Activated naive CD8-positive, alpha-beta T cell treated with anti-CD3 and anti-CD28 coated beads for 36 hours (primary cell): ENCODE measurements at regions not wholly inside any gene's neighbourhood (a gene's known extent, or its start where the extent isn't known, plus 50 kb on each side); places are given as distances from the start of the nearest gene placed in this dataset.

Experiments used
- DNase-seq: peaks from one replicate; pipeline ENCODE4 v3.0.0; 2021
- H3K27ac Mint-ChIP-seq: one replicate; pipeline ENCODE4 v1.8.0; 2022; ENCODE audit warnings: mild to moderate bottlenecking, moderate library complexity, mixed read lengths
- H3K27me3 Mint-ChIP-seq: one replicate; pipeline ENCODE4 v1.8.0; 2022; ENCODE audit warnings: mild to moderate bottlenecking, mixed read lengths
- H3K36me3 Mint-ChIP-seq: one replicate; pipeline ENCODE4 v1.8.0; 2021; ENCODE audit warnings: mild to moderate bottlenecking, mixed read lengths
- H3K4me1 Mint-ChIP-seq: one replicate; pipeline ENCODE4 v1.8.0; 2021; ENCODE audit warnings: mixed read lengths
- H3K4me3 Mint-ChIP-seq: one replicate; pipeline ENCODE4 v1.8.0; 2022; ENCODE audit warnings: mild to moderate bottlenecking, moderate library complexity, mixed read lengths
- H3K9me3 Mint-ChIP-seq: one replicate; pipeline ENCODE4 v1.8.0; 2022; ENCODE audit warnings: mixed read lengths

DNA sequence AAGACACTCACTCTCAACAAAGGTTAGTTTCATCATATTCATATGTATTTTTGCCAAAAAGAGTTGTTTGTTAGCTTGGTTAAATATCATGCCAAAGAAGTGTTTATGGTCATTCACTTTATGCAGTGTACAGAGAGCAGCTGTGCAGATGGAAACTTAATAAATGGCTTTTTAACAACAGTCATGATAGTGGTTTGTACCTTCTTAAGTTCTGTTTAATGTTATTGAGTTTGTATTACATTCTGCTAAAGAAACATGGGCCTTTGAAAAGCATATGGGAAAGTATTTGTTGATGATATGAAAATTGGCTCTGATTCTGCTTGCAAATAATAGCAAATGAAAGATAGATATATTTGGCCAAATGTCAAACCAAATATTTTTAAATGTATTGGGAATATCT is 607.3 kb downstream of the NCAM2 start:
- H3K9me3 Mint-ChIP-seq = peaks cover 4% of the 10 kb centered on the region
- H3K27ac Mint-ChIP-seq = no peak overlapping the region
- DNase-seq = no peak
- H3K27me3 Mint-ChIP-seq = no peaks in the 10 kb centered on the region
- no peaks in the 10 kb centered on the region for H3K36me3 Mint-ChIP-seq
- H3K4me3 Mint-ChIP-seq = no peak overlapping the region
- no peaks in the 10 kb centered on the region for H3K4me1 Mint-ChIP-seq

DNA sequence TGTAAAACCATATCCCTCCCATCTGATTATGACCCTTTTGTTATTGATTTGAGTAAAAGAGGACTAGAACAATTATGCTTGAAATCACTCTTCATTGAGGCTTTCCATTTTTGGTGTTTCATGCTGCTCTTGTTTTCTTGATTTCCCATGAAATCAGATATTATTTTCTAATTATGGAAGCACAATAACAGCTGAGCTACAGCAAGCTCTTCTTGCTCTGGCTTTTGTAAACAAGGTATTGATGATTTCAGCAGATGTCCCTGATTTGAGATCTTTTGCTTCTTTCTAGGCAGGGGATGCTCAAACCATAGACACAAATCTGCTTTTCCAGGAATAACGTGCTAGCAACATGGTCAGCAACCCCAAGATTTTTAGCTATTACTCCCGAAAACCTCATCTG is 607.8 kb downstream of the NCAM2 start:
- Mint-ChIP-seq H3K4me1 (no peaks in the 10 kb centered on the region), H3K36me3 (no peaks in the 10 kb centered on the region), H3K4me3 (no peak overlapping the region), H3K27me3 (no peaks in the 10 kb centered on the region), H3K9me3 (peaks cover 4% of the 10 kb centered on the region), H3K27ac (no peak overlapping the region)
- no peak for DNase-seq

DNA sequence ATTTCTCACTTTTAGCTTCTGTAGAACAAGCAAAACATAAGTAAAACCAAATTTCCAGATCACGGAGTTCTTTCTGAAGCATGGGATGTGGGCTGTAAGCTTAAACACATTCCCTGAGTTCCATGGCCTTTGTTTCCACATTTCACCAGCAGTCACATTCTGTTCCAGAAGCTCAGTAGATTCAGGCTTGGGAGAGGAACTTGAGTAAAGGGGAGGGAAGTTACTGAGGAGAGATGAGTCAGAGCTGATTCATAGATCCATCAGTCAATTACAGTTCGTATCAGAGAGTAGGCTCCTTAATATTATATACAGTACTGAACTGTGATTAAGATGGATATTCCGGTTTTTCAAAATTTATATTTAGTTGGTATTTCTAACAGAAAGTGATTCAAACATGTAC is 614.3 kb downstream of the NCAM2 start:
- Mint-ChIP-seq H3K36me3 (no peaks in the 10 kb centered on the region), H3K4me1 (no peaks in the 10 kb centered on the region), H3K9me3 (no peaks in the 10 kb centered on the region), H3K4me3 (no peak overlapping the region), H3K27me3 (no peaks in the 10 kb centered on the region), H3K27ac (no peak overlapping the region)
- no peak for DNase-seq

DNA sequence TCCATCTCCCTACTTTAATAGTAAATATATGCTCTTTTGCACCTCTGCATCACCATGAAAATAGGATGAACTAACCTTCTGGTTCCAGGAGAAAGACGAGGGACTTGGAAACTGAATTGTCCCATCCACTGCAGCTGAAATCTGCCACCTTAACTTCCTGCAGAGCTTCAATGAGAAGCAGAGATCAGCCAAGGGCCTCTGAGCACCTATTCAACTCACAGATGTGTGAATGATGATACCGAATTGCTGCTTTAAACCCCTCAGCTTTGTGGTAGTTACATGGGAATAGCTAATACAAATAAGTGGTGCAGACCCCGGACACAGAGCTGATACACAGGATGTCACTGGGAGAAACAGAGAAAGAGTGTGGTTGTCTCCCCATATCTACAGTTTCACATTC is 616.8 kb downstream of the NCAM2 start:
- H3K36me3 Mint-ChIP-seq = no peaks in the 10 kb centered on the region
- H3K27me3 Mint-ChIP-seq = no peaks in the 10 kb centered on the region
- no peak for DNase-seq
- no peak overlapping the region for H3K4me3 Mint-ChIP-seq
- peaks cover 2% of the 10 kb centered on the region for H3K9me3 Mint-ChIP-seq
- no peak overlapping the region for H3K27ac Mint-ChIP-seq
- no peaks in the 10 kb centered on the region for H3K4me1 Mint-ChIP-seq

DNA sequence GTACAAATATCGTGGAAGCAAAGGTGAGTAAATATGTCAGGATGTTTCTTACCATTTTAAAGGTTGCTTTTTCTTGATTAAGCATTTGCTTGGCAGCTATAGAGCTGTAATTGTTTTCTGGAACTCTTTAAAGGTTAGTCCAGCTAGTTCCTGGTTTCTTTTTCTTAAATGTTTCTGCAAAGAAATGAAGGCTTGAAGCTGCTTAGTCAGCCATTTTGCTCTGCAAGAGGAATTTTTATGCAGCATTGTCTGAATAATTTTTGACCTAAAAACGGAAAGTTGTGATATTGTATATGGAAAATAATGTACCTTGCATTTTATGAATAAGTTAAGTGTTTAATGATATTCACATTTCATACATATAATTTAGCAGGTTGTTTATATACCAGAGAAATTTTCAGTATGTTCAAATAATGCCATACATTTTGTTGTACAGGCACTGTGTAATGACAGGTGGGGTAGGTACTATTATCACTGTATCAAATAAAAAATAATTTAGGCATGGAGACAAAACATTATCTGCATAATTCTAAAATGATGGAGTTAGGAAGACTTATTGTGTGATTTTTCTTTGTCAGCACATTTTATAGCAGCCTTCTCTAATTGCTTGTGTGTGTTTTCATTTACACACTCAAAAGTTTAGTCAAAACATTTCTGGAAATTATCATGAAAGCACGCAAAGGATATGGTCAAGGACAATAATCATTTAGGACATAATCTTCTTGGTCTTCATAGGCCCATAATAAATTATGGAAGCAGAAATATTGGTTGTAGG is 624.4 kb downstream of the NCAM2 start:
- Mint-ChIP-seq H3K4me1 (no peaks in the 10 kb centered on the region), H3K9me3 (peaks cover 6% of the 10 kb centered on the region), H3K27ac (no peak overlapping the region), H3K4me3 (no peak overlapping the region), H3K36me3 (no peaks in the 10 kb centered on the region), H3K27me3 (no peaks in the 10 kb centered on the region)
- no peak for DNase-seq

DNA sequence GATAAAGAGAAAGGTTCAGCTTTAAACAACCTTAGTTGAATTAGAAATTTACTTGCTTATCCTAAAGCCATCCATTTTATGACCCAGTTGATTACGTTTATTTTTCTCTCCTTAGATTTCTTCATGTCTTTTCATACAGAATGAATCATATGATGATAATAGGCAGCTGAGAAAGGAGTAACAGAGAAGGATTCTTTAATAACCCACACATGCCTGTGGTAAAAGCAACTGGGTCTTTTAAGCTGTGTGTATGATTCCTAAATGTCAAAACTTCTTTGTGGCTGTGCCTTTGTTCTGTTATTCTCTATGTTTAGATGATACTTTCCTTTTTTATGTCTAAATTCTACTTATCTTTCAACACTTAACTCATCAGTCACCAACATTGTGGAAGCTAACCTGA is 626.5 kb downstream of the NCAM2 start:
- Mint-ChIP-seq H3K4me3 (no peak overlapping the region), H3K27me3 (no peaks in the 10 kb centered on the region), H3K4me1 (no peaks in the 10 kb centered on the region), H3K36me3 (no peaks in the 10 kb centered on the region), H3K27ac (no peak overlapping the region), H3K9me3 (peaks cover 6% of the 10 kb centered on the region)
- DNase-seq = no peak

DNA sequence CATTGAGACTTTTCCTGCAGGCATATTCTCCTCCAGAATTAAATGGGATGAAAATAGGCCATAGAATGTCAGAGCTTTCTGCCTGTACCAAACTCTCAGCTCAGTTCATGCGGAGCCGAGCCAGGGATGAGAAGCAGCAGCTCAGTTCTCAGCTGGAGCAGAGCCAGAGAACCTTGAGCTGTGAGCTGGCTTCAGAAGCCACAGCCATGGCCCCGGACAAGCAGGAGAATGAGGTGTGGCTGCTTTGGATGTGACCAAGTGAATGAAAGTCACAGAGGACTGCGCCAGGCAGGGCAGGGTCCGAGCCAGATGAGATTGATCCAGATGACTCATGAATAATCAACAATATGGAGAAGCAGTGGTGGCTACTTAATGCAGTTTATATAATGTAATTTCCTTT is 633.8 kb downstream of the NCAM2 start:
- DNase-seq = no peak
- Mint-ChIP-seq H3K9me3 (peaks cover 2% of the 10 kb centered on the region), H3K4me3 (no peak overlapping the region), H3K27ac (no peak overlapping the region), H3K27me3 (no peaks in the 10 kb centered on the region), H3K36me3 (no peaks in the 10 kb centered on the region), H3K4me1 (no peaks in the 10 kb centered on the region)

DNA sequence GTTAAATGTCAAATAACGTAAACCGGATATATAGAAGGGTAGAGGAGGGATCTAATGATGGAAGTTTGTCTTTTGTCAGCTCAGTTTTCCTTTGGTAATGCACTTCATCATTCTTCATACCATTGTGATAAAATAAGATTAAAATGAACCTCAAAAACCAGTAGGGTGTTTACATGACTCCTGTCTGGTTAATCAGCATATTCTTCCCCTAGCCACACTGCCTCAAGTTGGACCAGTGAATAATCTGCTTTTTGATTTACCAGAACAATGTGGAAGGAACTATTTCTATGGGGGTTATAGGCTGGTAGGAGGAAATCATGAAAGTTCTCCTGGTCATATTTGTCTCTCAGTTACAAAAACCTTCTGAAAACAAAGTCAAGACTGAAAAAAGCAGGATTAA is 634.7 kb downstream of the NCAM2 start:
- Mint-ChIP-seq H3K4me3 (no peak overlapping the region), H3K27me3 (no peaks in the 10 kb centered on the region), H3K4me1 (no peaks in the 10 kb centered on the region), H3K36me3 (no peaks in the 10 kb centered on the region), H3K27ac (no peak overlapping the region), H3K9me3 (peaks cover 2% of the 10 kb centered on the region)
- no peak for DNase-seq

DNA sequence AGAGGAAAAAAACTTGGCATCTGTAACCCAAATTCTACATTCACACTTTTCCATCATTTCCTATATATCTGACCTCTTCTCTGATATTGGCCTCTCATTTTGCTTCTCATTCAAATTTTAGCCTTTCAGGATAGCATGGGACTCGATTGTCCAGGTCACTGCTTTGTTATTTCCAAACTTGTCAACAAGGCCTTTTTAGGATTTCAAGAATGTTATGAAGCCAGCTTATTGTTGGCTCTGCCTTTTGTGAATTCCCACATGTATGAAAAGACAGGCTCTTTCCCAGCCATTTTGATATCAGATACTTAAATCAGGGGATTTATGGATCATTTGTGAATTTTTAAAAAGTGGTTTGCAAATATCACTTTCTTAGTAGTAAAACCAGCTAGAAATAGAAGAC is 663.5 kb downstream of the NCAM2 start:
- H3K9me3 Mint-ChIP-seq = peaks cover 5% of the 10 kb centered on the region
- no peaks in the 10 kb centered on the region for H3K4me1 Mint-ChIP-seq
- H3K27ac Mint-ChIP-seq = no peak overlapping the region
- no peaks in the 10 kb centered on the region for H3K27me3 Mint-ChIP-seq
- no peaks in the 10 kb centered on the region for H3K36me3 Mint-ChIP-seq
- no peak overlapping the region for H3K4me3 Mint-ChIP-seq
- no peak for DNase-seq

DNA sequence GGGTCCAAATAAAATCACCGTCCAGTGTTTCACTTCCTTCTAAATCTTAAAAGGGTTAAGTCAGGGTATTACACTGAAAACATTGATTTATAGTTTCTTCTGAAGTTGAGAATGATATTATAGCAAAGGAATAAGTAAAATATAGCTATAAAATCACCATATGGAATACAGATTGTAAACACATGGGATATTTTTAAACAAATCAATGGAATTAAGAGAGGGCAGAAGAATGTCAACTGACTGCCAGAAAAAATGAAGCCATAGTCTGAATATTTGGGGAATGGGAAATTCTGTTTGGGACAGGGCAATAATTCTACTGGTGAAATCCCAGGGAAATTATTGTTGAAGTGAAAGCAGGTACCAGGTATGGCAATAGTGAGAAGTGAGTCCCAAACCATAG is 664.6 kb downstream of the NCAM2 start:
- H3K27ac Mint-ChIP-seq = no peak overlapping the region

DNA sequence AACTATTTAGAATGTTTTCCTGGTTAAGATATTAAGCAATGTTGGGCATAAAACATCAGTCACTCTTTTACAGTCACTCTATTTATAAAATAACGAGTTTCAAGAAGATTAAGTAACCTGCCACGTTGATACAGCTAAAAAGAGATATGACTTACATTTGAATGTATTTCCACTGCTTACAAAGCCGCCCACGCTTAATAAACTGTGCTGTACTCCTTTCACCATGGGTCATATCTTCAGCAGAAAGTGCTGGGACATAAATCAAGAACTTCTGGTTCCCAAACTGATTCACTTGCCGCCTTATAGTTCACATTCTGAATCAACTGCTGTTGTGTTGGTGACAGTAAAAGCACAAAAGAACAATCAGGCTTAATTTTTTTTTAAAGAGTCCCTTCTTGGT is 666.7 kb downstream of the NCAM2 start:
- H3K4me3 Mint-ChIP-seq = no peak overlapping the region
- no peak overlapping the region for H3K27ac Mint-ChIP-seq
- H3K36me3 Mint-ChIP-seq = no peaks in the 10 kb centered on the region
- no peak for DNase-seq
- H3K27me3 Mint-ChIP-seq = no peaks in the 10 kb centered on the region
- peaks cover 4% of the 10 kb centered on the region for H3K9me3 Mint-ChIP-seq
- no peaks in the 10 kb centered on the region for H3K4me1 Mint-ChIP-seq

More for the DNA sequence above, 664.6 kb downstream of the NCAM2 start:
- no peak for DNase-seq
- Mint-ChIP-seq H3K27me3 (no peaks in the 10 kb centered on the region), H3K4me3 (no peak overlapping the region), H3K36me3 (no peaks in the 10 kb centered on the region), H3K9me3 (peaks cover 4% of the 10 kb centered on the region), H3K4me1 (no peaks in the 10 kb centered on the region)

DNA sequence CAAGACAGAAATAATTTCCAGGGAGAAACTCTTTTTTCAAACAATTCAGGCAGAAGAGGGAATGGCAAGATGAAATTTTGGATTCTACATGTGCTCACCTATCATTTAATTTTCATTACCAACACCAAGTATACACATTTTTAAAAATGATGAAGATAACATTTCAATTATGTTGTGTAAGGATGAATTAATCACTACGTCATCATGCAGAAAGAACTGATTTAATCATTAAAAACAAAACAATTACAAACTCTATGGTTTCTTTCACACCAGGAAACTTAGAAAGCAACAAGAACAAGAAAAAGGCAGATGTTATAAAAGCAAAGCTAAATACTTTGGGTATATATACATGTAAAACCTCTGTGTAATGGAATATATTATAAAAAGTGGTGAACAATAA is 668.5 kb downstream of the NCAM2 start:
- DNase-seq = no peak
- Mint-ChIP-seq H3K27ac (no peak overlapping the region), H3K36me3 (no peaks in the 10 kb centered on the region), H3K27me3 (no peaks in the 10 kb centered on the region), H3K9me3 (peaks cover 4% of the 10 kb centered on the region), H3K4me1 (no peaks in the 10 kb centered on the region), H3K4me3 (no peak overlapping the region)

DNA sequence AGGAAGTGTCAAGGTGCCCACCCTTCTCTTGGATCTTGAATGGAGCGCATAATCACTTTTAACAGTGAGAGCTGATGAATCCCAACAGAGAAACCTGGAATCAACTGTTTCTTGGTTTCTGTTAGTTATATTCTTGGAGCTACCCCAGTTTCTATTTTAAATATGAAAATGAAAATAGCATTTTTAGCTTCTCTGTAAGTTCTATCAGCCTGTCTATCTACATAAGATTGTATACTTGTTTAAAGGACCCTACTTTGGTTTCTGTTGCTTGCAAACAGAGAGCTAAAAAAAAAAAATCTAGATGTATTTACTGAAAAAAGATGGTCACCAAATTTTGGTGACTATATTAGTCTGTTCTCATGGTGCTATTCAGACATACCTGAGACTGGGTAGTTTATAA is 670.0 kb downstream of the NCAM2 start:
- no peaks in the 10 kb centered on the region for H3K4me1 Mint-ChIP-seq
- peaks cover 4% of the 10 kb centered on the region for H3K9me3 Mint-ChIP-seq
- H3K36me3 Mint-ChIP-seq = no peaks in the 10 kb centered on the region
- H3K4me3 Mint-ChIP-seq = no peak overlapping the region
- no peaks in the 10 kb centered on the region for H3K27me3 Mint-ChIP-seq
- no peak overlapping the region for H3K27ac Mint-ChIP-seq
- no peak for DNase-seq

DNA sequence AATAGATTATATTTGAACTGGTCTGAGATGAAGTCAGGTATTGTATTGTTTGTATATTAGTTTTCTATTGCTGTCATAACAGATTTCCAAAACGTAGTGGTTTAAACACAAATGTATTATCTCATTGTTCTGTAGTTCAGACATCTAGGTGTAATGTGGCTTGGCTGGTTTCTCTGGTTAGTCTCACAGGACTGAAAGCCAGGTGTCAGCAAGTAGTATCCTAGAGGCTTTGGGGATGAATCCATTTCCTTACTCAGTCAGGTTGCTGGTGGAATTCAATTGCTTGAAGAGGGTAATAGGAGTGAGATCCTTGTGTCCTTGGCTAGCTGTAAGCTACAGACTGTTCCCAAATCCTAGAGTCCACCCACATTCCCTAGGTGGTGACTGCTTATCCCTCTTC is 675.8 kb downstream of the NCAM2 start:
- no peak overlapping the region for H3K4me3 Mint-ChIP-seq
- peaks cover 2% of the 10 kb centered on the region for H3K9me3 Mint-ChIP-seq
- no peaks in the 10 kb centered on the region for H3K27me3 Mint-ChIP-seq
- DNase-seq = no peak
- H3K27ac Mint-ChIP-seq = no peak overlapping the region
- H3K36me3 Mint-ChIP-seq = no peaks in the 10 kb centered on the region
- no peaks in the 10 kb centered on the region for H3K4me1 Mint-ChIP-seq

DNA sequence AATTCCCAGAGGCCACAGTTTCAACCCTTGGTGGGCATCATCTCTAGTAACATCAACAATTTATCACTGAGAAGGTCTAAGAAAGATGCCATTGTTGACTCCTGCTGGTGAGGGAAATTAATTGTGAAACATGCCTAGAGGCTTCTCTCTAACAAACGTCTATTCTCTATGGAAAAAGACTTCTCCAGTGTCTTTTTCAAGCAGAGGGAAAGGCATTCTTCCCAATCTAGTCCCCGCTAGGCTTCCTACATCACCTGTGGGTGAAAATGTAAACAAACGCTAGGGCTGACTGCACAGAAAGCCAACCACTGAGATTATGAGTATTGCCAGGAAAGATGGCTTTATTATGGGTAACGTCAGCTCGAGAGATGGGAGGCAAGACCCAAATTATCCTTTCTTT is 677.4 kb downstream of the NCAM2 start:
- Mint-ChIP-seq H3K36me3 (no peaks in the 10 kb centered on the region), H3K27me3 (no peaks in the 10 kb centered on the region), H3K4me3 (no peak overlapping the region), H3K4me1 (no peaks in the 10 kb centered on the region), H3K9me3 (peaks cover 7% of the 10 kb centered on the region), H3K27ac (no peak overlapping the region)
- DNase-seq = no peak

DNA sequence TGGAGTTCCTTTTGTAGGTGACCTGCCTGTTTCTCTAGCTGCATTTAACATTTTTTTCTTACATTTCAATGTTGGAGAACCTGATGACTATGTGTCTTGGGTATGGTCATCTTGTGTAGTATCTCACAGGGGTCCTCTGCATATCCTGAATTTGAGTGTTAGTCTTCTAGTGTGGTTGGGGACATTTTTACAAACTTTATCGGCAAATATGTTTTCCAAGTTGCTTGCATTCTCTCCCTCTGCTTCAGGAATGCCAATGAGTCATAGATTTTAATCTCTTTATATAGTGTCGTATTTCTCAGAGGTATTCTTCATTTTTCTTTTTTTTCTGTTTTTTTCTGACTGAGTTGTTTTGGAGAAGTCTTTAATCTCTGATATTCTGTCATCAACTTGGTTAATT is 684.0 kb downstream of the NCAM2 start:
- H3K9me3 Mint-ChIP-seq = peaks cover 11% of the 10 kb centered on the region
- no peak overlapping the region for H3K27ac Mint-ChIP-seq
- no peak for DNase-seq
- no peaks in the 10 kb centered on the region for H3K36me3 Mint-ChIP-seq
- H3K4me1 Mint-ChIP-seq = no peaks in the 10 kb centered on the region
- no peaks in the 10 kb centered on the region for H3K27me3 Mint-ChIP-seq
- no peak overlapping the region for H3K4me3 Mint-ChIP-seq
